Caki2 (cell line): ENCODE measurements at regions not wholly inside any gene's neighbourhood (a gene's known extent, or its start where the extent isn't known, plus 50 kb on each side); places are given as distances from the start of the nearest gene placed in this dataset.

Source experiments
- DNase-seq: peaks from one replicate; pipeline ENCODE4 v3.0.0-alpha.2; 2015; ENCODE audit warnings: low read depth
- in situ Hi-C: cut with HindIII; loops from 2 replicates; pipeline ENCODE4 v1.10.0; 2016; ENCODE audit warnings: low sequenced_read_pairs, low pct_unique_long_range_greater_than_20kb, mixed read lengths

DNA sequence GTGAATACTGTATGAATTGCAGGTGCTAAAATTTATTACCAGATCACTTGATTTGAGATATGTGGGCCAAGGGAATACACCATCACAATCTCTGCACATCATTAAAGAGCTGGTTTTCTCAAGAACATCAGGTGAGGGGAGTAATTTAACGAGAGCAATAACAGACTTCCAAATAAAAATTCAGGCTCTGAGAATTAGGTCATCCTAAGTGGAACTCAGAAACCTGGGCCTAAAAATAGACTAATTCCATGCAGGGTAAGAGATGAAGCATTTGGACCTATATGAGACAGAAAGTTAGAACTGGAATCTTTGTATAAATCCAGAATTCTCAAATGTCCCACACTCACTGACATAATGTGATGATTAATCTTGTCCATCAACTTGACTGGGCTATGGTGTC, 331.1 kb downstream of the ZNF621 start:
- DNase-seq = no peak
- in situ Hi-C loops = no loop called here

DNA sequence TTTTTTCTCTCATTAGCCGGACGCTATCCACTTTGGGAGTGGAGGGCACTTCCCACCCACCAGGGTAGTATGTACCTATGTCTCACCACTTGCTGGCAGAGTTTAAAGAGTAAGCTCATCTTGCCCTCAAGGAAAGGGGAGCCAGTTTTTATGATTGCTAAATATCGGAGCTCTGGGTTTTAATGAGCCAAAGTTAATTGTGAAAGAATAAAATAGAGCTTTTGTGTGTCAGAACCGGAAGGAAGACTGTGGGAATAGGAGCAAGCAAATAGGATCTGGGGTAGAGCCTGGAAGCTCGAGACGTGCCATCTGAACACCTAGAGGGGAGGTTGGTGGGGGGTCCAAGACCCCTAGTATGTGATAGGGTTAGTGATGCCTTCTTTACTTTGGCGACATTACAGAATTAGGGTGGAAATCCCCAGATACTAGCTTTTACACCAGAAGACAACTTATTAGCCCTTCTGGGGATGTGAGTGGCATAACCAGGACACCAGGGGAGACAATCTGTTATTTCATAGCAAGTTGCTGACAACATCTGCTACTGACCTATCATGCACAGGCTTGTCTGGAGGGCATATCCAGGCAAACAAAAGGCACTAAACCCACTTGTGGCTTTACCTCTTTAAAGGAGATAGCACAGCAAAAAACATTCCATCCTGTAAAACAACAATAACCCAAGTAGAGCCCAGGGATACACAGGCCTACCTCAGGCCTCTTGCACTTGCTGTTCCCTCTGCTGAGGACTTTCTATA, 333.8 kb downstream of the ZNF621 start:
- in situ Hi-C loops = no loop called here
- no peak for DNase-seq

DNA sequence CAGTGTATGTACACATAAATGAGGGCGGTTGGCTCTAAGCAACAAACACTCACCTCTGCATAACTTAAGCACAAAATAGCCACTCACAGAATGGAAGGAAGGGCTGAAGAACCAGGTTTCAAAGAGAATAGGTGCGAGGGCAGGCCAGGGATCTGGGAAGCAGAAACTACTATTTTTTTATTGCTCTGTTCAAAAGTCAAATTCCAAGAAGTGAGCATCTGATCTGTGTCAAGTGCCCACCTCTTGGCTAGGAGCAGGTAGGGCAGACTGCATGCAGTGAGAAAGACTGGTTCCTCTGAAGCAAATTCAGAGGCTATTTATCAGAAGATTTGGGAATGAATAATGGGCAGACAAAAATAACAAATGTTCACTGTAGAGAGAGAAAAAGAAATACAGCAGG, 336.4 kb upstream of the CTNNB1 start:
- in situ Hi-C loops = no loop called here
- no peak for DNase-seq

DNA sequence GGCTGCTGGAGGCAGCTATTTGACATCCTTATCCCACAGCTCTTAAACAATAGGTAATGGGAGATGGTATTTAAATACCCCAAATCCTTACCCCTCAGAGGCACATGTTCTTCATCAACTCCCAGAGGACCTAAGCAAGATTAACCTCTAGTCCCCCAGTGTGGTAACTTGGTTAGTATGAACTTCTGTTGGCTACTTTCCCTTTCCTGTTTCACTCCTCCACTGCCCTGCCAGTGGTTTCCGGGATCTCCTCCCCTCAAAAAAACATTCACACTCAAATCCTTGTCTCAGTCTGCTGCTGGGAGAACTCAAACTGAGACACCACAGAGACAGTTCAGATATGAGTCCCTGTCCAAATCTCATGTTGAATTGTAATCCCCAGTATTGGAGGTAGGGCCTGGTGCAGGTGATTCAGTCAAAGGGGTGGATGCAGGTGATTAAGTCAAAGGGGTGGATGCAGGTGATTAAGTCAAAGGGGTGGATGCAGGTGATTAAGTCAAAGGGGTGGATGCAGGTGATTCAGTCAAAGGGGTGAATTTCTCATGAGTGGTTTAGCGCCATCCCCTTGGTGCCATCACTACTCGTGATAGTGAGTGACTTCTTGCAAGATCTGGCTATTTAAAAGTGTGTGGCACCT, 335.0 kb upstream of the CTNNB1 start:
- DNase-seq = no peak
- in situ Hi-C loops = no loop called here

DNA sequence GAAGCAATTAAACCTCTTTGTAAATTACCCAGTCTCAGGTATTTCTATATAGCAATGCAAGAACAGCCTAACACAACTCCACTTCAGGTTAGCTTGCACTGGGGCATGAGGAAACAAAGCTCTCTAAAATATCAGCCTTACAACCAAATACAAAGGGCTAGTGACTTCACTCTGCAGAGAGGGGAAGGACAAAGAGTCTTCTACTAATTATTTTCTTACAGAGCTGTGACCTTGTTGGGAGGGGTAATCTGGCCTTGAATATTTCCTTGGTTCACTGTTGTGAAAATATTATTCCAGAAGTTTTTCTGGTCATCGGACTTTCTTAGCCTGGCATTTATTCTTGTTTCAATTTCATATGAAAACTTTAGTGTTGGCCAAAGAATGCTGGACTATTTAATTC, 334.4 kb upstream of the CTNNB1 start:
- in situ Hi-C loops = no loop called here
- DNase-seq = no peak

DNA sequence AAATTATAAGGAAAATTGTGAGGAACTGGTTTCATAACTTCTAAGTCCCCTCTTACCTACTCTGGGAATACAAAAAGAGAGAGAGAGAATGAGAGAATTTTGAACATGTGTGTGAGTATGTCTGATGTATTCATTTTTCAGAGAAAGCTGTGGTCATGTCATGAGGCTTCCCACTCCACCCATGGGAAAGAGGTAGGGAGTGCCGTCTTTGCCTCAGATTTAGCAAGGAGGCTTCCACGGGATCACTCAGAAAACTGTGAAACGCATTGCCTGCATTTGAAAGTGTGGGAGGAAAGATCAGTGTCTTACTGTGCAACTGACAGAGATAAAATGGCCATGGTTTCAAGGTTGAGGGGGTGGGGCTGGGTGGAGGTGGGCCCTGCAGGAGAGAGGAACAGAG, 331.5 kb upstream of the CTNNB1 start:
- DNase-seq = no peak
- in situ Hi-C loops = no loop called here

DNA sequence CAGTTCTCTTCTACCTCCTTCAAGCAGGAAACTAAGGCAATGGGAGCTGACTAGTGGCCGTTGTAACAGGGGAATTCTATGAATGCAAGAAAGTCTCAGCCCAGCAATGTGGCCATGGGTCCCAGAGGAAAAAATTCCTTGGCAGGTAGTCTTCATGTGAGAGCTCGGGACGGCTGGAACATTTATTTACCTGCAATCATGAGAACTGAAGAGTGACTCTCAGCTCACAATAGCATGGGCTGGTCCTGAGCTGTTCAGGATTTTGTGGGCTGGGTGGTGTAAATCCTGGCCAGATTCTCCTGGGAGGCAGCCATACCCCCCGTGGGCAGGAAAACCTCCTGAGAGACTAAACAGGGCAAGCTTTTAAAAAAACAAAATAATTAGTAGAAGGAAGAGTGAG, 330.3 kb upstream of the CTNNB1 start:
- DNase-seq = no peak
- in situ Hi-C loops = no loop called here

DNA sequence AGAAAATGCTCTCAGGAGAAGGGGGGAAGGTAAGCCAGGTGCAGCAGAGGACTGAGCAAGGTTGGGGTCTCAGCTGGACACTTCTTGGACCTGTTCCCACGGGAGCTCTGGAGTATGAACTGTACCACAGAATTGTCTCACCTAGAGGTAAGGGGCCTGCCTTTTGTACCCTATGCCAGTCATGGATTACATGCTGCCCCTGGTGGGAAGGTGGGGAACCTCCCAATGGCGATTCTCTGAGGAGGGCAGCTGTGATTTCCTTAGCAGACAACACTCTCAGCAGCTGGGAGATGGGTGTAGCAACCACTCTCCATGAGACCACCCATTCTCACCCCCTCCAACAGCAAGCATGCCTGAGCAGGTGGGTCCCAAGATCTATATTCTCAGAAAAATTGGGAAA, 329.4 kb upstream of the CTNNB1 start:
- in situ Hi-C loops = no loop called here
- DNase-seq = no peak

DNA sequence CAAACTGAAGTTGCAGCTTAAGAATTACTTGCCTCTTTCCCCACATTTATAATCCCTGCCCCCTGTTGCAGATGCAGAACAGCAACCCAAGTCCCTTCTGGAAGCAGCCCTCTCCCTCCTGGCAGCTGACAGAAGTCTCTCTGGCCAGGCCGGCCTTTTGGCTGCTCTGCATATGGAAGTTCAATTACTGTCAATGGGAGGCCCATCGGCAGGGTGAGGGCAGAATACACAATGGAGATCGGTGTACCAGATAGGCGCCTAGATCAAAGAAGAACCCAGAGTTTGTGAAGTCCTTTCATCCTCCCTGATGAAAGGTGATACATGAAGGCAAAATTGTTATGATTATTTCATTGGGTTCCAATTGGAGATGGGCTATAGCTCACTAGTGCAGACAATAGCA, 327.9 kb upstream of the CTNNB1 start:
- no peak for DNase-seq
- in situ Hi-C loops = no loop called here

DNA sequence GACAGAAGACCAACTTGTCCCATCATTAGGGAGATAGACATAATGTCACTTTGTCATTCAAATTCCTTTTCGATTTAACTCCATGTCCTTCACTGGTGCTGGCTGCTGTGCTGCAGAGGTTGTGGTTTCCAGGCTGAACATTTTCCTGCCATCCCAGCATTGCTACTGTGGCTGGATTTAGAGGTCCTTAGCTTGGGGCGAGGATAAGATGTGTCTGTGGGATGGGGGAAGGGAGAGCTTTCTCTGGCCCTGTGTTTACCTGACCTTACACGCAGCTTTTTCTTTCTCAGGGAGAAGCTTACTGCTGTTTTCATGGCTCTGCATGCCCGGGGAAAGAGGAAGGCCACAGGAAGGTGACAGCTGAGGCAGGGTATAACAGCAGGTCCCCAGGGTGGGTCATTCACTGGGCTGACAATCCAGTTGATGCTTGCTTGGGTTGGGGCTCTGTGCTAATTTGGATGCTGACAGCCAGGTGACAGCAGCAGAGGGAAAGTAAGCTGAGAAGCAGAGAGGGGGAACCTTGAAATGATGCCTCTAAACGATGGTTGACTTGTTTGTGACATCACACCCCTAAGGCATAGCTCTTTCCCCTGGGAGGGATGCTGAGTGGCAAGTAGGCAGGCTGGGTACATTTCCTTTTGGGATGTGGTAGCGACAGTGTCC, 326.9 kb upstream of the CTNNB1 start:
- in situ Hi-C loops = no loop called here
- no peak for DNase-seq

DNA sequence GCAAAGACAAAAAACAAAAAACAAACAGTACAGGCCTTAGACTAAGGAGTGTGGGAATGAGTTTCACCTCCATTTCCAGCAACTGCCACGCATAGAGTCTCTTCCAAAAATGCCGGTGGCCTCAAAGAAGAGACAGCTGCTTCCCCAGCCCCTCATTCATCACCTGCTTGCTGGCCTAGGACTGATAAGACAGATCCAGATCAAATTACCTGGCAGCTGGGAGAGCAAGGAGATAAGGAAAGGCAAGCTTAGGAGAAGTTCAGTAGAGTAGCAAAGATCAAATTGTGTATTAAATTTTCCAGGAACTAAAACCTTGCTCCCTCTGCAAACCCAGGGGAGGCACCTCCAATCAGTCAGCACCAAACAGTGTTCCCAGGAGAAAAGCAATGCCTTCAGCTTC, 325.8 kb upstream of the CTNNB1 start:
- in situ Hi-C loops = no loop called here
- no peak for DNase-seq

DNA sequence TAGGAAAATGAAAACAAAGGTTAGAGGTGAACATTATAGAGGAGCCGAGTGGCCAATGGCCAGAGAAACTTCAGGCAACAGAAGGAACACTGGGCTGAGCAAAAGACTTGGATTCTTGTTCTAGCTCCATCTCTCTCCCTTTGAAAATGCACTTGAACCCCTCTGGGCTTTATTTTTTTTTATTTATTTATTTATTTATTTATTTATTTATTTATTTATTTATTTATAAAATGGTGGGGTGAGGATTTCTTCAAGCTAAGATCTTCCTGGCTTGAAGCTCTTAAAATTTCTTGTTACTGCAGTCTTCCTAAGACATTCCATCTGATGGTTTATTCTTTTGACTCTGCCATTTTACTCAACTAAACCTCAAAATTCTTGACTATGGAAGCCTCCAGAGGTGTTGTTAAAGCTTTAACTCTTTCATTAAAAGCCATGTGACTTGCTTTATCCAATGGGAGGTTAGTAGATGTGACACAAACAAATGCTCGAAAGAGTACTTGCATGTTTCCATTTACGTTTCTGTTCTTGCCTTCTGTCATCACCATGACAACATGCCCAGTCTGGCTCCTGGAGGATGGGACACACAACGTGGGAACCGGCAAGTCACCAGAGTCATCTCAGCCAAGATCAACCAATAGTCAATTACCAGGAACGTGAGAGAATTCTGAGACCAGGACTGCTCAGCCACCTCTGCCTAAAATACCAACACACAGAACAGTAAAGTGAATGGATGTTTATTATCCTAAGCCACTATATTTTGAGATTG, 325.2 kb upstream of the CTNNB1 start:
- in situ Hi-C loops = no loop called here
- no peak for DNase-seq

DNA sequence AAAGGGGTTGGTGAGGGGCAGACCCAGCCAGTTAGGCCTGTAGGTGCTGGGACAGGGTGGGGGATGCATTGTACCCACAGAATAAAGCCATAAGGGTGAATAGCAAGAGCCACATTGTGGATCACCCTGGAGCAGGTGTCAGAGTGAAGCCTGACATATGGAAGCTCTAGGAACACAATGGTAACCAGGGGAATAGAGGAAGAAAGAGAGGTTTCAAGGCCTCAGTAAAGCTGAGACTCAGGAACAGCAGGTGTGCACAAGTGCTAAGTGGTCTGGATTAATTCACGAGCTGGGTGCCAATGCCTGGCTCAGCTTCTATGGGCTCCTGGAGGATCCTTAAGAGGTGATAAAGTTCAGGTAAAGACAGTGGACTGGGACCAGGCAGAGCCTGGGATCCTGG, 323.7 kb upstream of the CTNNB1 start:
- no peak for DNase-seq
- in situ Hi-C loops = no loop called here

DNA sequence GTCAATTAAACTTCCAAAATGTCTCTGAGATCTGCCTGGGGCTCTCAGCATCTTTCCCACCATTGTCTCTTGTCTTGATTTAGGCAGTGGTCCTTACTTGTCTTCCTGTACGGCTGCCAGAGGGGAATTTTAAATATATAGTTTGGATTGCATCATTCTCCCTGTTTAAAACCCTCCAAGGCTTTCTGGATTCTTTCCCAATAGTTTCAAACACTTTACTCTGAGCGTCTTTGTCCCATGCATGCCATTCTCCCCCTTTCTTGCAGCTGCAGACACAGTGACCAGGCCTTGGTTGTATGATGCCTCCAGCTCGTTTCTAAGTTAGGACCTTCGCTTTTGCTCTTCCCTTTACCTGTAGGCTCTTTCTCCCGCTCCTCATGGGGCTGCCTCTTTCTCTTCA, 323.3 kb upstream of the CTNNB1 start:
- in situ Hi-C loops = no loop called here

DNA sequence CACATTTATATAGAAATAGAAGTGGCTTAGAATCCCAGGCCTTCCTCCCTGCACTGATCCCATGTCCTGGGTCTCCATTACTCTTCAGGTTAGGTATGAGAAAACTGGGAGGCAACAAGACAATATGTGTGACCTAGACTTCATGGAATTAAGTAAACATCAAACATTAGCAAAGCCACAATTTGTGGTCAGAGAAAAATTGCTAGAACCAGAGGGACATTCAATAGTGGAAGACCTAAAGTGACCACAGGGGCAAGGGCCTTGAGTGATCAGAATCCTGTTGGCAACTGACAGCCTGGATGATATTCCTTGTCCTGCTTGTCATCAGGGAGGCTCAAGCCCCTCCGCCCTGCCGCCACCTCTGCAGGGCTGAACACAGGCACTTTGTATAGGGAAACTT, 322.8 kb upstream of the CTNNB1 start:
- in situ Hi-C loops = no loop called here
- DNase-seq = no peak

More for the DNA sequence above, 323.3 kb upstream of the CTNNB1 start:
- DNase-seq = no peak

DNA sequence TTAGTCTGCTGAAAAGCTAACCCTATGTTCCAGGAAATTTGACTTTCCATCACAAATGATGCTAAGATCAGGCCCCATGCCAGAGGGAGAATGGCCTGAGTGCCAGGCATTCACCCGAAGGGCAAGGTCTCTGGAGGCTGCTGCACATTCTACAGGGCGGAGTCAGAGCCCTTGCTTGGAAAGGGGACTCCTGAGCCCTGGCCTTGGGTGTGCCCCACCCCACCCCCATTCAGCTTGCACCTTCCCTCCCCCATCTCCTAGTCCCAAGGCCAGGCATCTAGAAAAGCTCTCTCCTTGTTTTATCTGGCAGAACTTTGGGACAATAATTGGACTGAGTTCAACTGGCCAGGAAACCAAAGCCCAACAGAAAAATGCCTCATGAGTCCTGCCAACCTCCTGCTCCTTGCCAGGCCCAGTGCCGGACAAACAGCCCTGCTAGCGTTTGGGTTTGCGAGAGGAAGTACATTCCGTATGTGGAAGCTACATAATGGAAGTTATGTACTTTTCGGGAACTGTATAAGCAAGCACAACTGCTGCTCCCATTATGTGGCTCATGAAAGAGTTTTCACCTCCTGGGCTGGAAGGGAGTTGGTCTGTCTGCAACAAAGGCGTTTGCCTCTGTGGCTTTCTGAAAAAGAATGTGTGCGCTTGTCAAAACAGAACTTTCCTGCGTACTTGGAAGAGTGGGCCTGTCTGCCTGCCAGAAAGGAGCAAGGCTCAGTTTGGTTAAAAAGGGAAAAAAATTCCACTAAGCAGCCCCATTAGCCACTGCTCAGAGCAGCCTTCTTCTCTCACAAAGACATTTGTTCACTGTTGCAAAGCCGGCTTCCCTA, 321.5 kb upstream of the CTNNB1 start:
- no peak for DNase-seq
- in situ Hi-C loops = no loop called here

DNA sequence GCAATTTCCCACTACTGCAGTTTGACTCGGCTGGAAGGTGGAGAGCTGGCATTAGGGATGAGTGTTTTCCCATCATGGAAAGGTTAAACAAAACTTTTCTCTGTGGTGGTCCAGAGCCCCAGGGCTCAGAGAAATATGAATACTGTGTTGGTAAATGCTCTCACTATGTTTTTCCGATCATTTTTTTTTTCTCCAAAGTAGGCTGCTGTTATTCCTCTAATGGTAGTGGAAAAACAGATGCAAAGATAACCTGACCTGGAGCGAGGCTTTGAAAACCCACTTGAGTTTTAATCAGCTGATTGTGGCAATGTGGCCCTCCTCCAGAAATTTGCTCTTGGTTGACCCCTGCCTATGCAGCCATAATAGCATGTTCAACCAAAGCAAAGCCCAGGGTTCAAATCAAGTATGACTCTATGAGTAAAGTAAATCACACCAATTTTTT, 320.8 kb upstream of the CTNNB1 start:
- in situ Hi-C loops = no loop called here
- no peak for DNase-seq

DNA sequence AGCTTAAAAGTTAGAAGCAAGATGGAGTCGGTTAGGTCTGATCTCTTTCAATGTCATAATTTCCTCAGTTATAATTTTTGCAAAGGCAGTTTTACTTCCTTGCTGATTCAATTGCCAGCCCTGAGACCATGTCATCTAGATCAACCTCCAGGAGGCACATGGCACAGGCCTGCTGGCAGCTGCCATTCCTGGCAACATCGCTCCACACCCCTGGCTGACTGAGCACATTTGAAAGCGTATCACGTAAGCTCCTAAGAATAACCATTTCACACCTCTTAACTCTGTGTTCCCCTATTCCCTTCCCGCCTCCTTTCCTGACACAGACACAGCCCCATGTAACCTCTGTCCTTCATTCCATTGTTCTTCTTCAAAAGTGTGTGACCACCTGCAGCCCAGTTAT, 313.9 kb upstream of the CTNNB1 start:
- DNase-seq = no peak
- in situ Hi-C loops = no loop called here
